Adrenal gland (tissue), 5 donors: ENCODE measurements at regions not wholly inside any gene's neighbourhood (a gene's known extent, or its start where the extent isn't known, plus 50 kb on each side); places are given as distances from the start of the nearest gene placed in this dataset.

Experiments
- CTCF ChIP-seq, 6 experiments: fragments of 450-650 bp in 4 of 6; fragments of 200-600 bp in 2 of 6; sonication (generic) in 1 of 6; IDR thresholded peaks; 1 replicate in 5 of 6; 2 replicates in 1 of 6; pipeline versions ENCODE4 v1.5.1 to v1.8.0; 2016 to 2021; ENCODE audit warnings: antibody characterized with exemption in 6 of 6, mild to moderate bottlenecking in 2 of 6, moderate library complexity in 1 of 6
- POLR2A ChIP-seq, 2 donors: fragments of 450-650 bp; IDR thresholded peaks; one replicate each; pipeline ENCODE4 v1.6.1; 2017; ENCODE audit warnings: antibody characterized with exemption in 2 of 2, mild to moderate bottlenecking in 2 of 2, moderate library complexity in 1 of 2
- donor health status: DM: no; HTN: no; CAD: no.

GRCh38 chr12:105759149-105759548 is 379.6 kb downstream of the NUAK1 start:
- no peak for TF ChIP-seq CTCF (IDR thresholded peaks at IDR 0.05)
- no peak for TF ChIP-seq POLR2A (IDR thresholded peaks at IDR 0.05)
